Hepatocyte (in vitro differentiated cells): ENCODE measurements at regions not wholly inside any gene's neighbourhood (a gene's known extent, or its start where the extent isn't known, plus 50 kb on each side); places are given as distances from the start of the nearest gene placed in this dataset.

Source experiments
- CTCF ChIP-seq: fragments of 200-600 bp; sonication (generic); IDR thresholded peaks from 2 replicates; pipeline ENCODE4 v1.5.1; 2016; ENCODE audit warnings: antibody characterized with exemption, mild to moderate bottlenecking; ENCODE audit not compliant: poor library complexity
- EZH2 ChIP-seq: fragments of 200-600 bp; sonication (generic); IDR thresholded peaks from 2 replicates; pipeline ENCODE4 v1.6.1; 2016; ENCODE audit warnings: antibody characterized with exemption, mild to moderate bottlenecking, borderline replicate concordance
- EZH2phosphoT487 ChIP-seq: fragments of 200-600 bp; sonication (generic); IDR thresholded peaks from one replicate; pipeline ENCODE4 v1.6.1; 2018; ENCODE audit warnings: antibody characterized with exemption, mild to moderate bottlenecking, low read depth, moderate library complexity; ENCODE audit not compliant: unreplicated experiment, severe bottlenecking

- TF ChIP-seq CTCF: peak; percentile 13
- no peak for TF ChIP-seq EZH2
- TF ChIP-seq EZH2phosphoT487: no peak
These were observed 312.5 kb upstream of the PTGER4 start for GRCh38 chr5:40367255-40367654.
